Kidney (tissue), 13 donors: ENCODE measurements at regions not wholly inside any gene's neighbourhood (a gene's known extent, or its start where the extent isn't known, plus 50 kb on each side); places are given as distances from the start of the nearest gene placed in this dataset.

Source experiments
- DNase-seq, 5 donors: peaks; one replicate each; pipeline ENCODE4 v3.0.0-alpha.2; 2013 to 2020
- FAIRE-seq: peaks from 2 replicates; lab custom pipeline; 2012; peaks lifted over from hg19 to GRCh38; lab: Jason Lieb, UNC
- H3K27ac ChIP-seq, 2 donors: one replicate each; pipeline ENCODE4 v1.7.0; 2013; ENCODE audit warnings: low read depth in 2 of 2, low read length in 2 of 2, inconsistent platforms in 1 of 2
- H3K27me3 ChIP-seq: one replicate; pipeline ENCODE4 v1.7.1; 2013; ENCODE audit warnings: low read length, inconsistent platforms; ENCODE audit not compliant: control insufficient read depth, insufficient read depth
- H3K36me3 ChIP-seq, 3 donors: one replicate each; pipeline versions ENCODE4 v1.7.0 to v1.7.1; 2013; ENCODE audit warnings: low read length in 3 of 3, control low read depth in 1 of 3, inconsistent platforms in 1 of 3; ENCODE audit not compliant: insufficient read depth in 3 of 3, control insufficient read depth in 2 of 3
- H3K4me1 ChIP-seq, 3 donors: one replicate each; pipeline versions ENCODE4 v1.7.0 to v1.7.1; 2013; ENCODE audit warnings: low read length in 3 of 3, inconsistent platforms in 1 of 3, low read depth in 1 of 3; ENCODE audit not compliant: control insufficient read depth in 2 of 3, insufficient read depth in 2 of 3
- H3K4me3 ChIP-seq, 3 donors: one replicate each; pipeline versions ENCODE4 v1.7.0 to v1.8.1; 2013; ENCODE audit warnings: low read length in 3 of 3, control low read depth in 1 of 3, inconsistent platforms in 1 of 3
- H3K9ac ChIP-seq, 3 donors: one replicate each; pipeline versions ENCODE4 v1.7.0 to v1.7.1; 2013; ENCODE audit warnings: low read length in 3 of 3, control low read depth in 1 of 3, inconsistent platforms in 1 of 3
- H3K9me3 ChIP-seq, 3 donors: one replicate each; pipeline versions ENCODE4 v1.7.0 to v1.7.1; 2013; ENCODE audit warnings: low read length in 3 of 3, control low read depth in 1 of 3, inconsistent platforms in 1 of 3; ENCODE audit not compliant: control insufficient read depth in 2 of 3, insufficient read depth in 1 of 3
- intact Hi-C: fragments of 100-400 bp; cut with DNase I; formaldehyde crosslinking; loops from one replicate; pipeline ENCODE4 v1.11.1; 2022
- TF ChIP-seq, protein P1 (sequence below): IDR thresholded peaks from 3 replicates; pipeline ENCODE4 v1.5.1; 2012; ENCODE audit warnings: mild to moderate bottlenecking, moderate library complexity, borderline replicate concordance; ENCODE audit not compliant: insufficient read depth; ENCODE audit errors: extremely low read depth
- donor health status: control.
- donor health status: control.
- donor health status: control.
- donor health status: control.
- donor health status: control.
- donor health status: DM: yes; HTN: yes; CAD: no.
- donor health status: Normal renal cell carcinoma (clear cell type).

DNA sequence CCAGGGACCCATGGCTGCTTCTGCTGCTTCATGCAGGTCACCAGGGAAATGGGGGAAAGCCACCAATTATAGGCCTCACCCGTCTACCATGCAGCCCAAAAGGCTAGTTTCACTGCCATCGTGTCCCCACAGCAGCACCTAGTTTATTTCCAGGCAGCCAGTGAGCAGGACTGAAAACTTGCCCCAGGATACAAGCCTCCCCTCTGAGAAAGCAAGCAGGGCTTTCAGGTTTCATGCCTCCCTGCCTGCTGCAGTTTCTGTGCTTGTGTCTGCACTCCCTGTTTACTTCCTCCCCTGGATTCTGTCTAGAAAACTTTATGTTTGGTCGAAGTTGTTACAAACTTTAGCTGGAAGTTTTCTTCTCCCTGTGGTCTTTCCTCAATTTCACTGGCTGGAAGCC lies 319.1 kb downstream of the ANXA1 start:
- FAIRE-seq (no peak), DNase-seq (no peak)
- TF ChIP-seq, protein P1, sequence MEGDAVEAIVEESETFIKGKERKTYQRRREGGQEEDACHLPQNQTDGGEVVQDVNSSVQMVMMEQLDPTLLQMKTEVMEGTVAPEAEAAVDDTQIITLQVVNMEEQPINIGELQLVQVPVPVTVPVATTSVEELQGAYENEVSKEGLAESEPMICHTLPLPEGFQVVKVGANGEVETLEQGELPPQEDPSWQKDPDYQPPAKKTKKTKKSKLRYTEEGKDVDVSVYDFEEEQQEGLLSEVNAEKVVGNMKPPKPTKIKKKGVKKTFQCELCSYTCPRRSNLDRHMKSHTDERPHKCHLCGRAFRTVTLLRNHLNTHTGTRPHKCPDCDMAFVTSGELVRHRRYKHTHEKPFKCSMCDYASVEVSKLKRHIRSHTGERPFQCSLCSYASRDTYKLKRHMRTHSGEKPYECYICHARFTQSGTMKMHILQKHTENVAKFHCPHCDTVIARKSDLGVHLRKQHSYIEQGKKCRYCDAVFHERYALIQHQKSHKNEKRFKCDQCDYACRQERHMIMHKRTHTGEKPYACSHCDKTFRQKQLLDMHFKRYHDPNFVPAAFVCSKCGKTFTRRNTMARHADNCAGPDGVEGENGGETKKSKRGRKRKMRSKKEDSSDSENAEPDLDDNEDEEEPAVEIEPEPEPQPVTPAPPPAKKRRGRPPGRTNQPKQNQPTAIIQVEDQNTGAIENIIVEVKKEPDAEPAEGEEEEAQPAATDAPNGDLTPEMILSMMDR: no peak
- Histone ChIP-seq H3K36me3 (no peaks in the 10 kb centered on the region), H3K27me3 (no peaks in the 10 kb centered on the region), H3K27ac (no peak overlapping the region), H3K4me3 (no peak overlapping the region), H3K4me1 (no peaks in the 10 kb centered on the region), H3K9me3 (no peaks in the 10 kb centered on the region), H3K9ac (no peak overlapping the region)
- intact Hi-C loops: no loop called here

DNA sequence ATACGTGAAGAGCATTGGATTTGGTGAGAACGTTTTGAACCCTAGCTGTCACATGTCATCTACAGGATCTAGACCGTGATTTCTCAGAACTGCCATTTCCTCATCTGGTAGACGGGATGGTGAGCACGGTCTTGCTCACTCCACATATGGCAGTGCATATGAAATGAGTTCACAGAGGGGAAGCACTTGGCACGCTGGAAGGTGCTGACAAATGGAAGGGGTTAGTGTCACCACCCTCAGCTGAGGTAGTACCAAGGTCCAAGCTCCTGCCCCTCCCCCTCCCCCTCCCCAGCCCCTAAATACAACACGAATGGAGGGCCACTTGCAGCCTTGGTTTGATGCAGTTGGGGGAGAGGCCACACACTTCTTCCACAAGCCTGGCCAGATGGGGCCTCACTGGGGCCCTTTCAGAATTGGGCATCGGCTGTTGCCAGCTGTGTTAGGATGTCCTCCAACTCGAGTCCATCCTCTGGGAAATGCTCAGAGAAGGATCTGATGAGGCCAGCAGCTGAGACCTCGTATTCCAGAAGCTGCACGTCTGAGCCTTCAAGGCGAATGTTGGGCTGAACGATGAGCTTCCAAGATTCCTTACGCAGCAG lies 322.4 kb downstream of the ANXA1 start:
- no peak for FAIRE-seq
- no peak for DNase-seq
- intact Hi-C loops: no loop called here
- H3K36me3 ChIP-seq: no peaks in the 10 kb centered on the region
- no peaks in the 10 kb centered on the region for H3K4me1 ChIP-seq
- H3K4me3 ChIP-seq: no peak overlapping the region
- no peaks in the 10 kb centered on the region for H3K9me3 ChIP-seq
- TF ChIP-seq, protein P1: no peak
- no peak overlapping the region for H3K27ac ChIP-seq
- no peaks in the 10 kb centered on the region for H3K27me3 ChIP-seq
- no peak overlapping the region for H3K9ac ChIP-seq

DNA sequence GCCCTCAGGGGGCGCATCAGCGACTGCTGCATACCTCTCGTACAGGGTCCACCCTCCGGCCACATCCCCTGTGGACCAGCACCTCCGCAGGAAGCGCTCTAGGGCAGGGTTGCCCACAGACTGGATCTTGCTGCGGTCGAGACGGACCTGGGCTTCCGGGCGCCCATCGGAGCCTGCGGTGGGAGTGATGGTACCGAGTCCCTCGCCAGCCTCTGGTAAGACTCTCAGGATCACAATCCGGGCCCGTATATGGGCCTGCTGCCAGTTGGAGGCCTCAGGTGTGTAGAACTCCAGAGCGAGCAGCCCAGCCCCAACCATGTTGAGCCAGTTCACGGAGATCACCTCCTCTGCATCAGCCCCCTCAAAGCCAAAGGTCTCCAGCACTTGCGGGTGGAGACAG lies 323.0 kb downstream of the ANXA1 start:
- TF ChIP-seq, protein P1: no peak
- intact Hi-C loops: no loop called here
- FAIRE-seq: no peak
- Histone ChIP-seq H3K36me3 (no peaks in the 10 kb centered on the region), H3K9me3 (no peaks in the 10 kb centered on the region), H3K4me1 (no peaks in the 10 kb centered on the region), H3K27ac (no peak overlapping the region), H3K9ac (no peak overlapping the region), H3K4me3 (no peak overlapping the region), H3K27me3 (no peaks in the 10 kb centered on the region)
- DNase-seq: peak in 1 of 5 donors; percentile 65

DNA sequence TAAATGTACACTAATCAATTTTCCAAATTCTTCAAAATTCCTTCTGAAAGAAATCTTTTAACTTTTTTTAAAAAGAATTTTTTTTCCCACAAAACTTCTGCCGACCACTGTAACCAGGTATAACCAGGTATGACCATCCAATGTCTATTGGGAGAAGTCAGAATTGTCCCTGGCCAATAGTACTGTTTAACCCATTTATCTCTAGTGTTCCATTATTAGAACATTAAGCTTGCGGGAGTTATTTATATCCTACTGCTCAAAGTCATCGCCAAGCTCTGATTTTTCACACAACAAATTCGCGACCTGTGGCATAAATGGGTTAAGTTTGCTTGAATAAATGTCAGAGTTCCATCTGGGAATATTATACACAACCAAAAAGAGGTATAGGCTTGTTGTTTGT lies 343.2 kb downstream of the ANXA1 start:
- no peak overlapping the region for H3K9ac ChIP-seq
- no peaks in the 10 kb centered on the region for H3K36me3 ChIP-seq
- no peak overlapping the region for H3K4me3 ChIP-seq
- DNase-seq (no peak), FAIRE-seq (no peak)
- intact Hi-C loops: no loop called here
- H3K9me3 ChIP-seq: peaks cover 0 to 10% (median 0%) of the 10 kb centered on the region in 3 donors
- TF ChIP-seq, protein P1: no peak
- H3K27me3 ChIP-seq: no peaks in the 10 kb centered on the region
- no peaks in the 10 kb centered on the region for H3K4me1 ChIP-seq
- H3K27ac ChIP-seq: no peak overlapping the region
